ENCODE measurements at regions not wholly inside any gene's neighbourhood (a gene's known extent, or its start where the extent isn't known, plus 50 kb on each side); places are given as distances from the start of the nearest gene placed in this dataset.

- TF ChIP-seq EGR1 (IDR thresholded peaks at IDR 0.05; ENCODE audit: borderline replicate concordance in 1 of 2, low read depth in 2 of 2, low read length in 2 of 2) (no peak), CHD2 (IDR thresholded peaks at IDR 0.05; ENCODE audit: borderline replicate concordance, low read depth, low read length) (no peak)
Observed at GRCh38 chr10:10872764-10873163, 144.9 kb upstream of the CELF2 start (continued).

- in situ Hi-C loops (cut with MboI) (no loop called here), intact Hi-C loops (cut with micrococcal nuclease; ENCODE audit: unreplicated experiment) (no loop called here)
- Histone ChIP-seq H3K36me3 (ENCODE audit: control insufficient read depth in 2 of 2, insufficient read depth in 2 of 2, low read length in 1 of 2) (no peaks in the 10 kb centered on the region), H2AFZ (ENCODE audit: control insufficient read depth, low read depth, low read length) (no peak overlapping the region), H3K4me3 (no peak overlapping the region), H3K27ac (ENCODE audit: control insufficient read depth, insufficient read depth) (no peak overlapping the region), H3K79me2 (ENCODE audit: control insufficient read depth, insufficient read depth, low read length) (no peaks in the 10 kb centered on the region), H3K27me3 (replicated peaks in 1 of 2; ENCODE audit: control insufficient read depth in 2 of 2, insufficient read depth in 2 of 2, low read length in 1 of 2) (peaks cover 0 to 4% of the 10 kb centered on the region in 2 experiments; a peak in 1 of 4 replicates), H3K4me1 (ENCODE audit: control insufficient read depth, insufficient read depth, low read length) (0 out of 2 replicates have a peak, but pooled peaks cover 4% of the 10 kb centered on the region), H3K4me2 (ENCODE audit: control insufficient read depth, insufficient read depth) (no peak overlapping the region), H4K20me1 (ENCODE audit: control insufficient read depth, insufficient read depth) (no peaks in the 10 kb centered on the region), H3K9me3 (replicated peaks; ENCODE audit: control insufficient read depth, insufficient read depth, low read length) (no peaks in the 10 kb centered on the region; the same call in 2 of the 3 replicates), H3K9ac (ENCODE audit: control insufficient read depth, insufficient read depth, low read length) (no peak overlapping the region)
- WGBS (ENCODE audit: insufficient coverage, insufficient replicate concordance, low lambda C conversion rate, missing lambda C conversion rate) = 23% methylated on average over 4 of the region's 4 CpGs
- ChIA-PET CTCF (no interaction called here), POLR2A (no interaction called here), SMC1A (ENCODE audit: uncharacterized antibody, unreplicated experiment) (interaction anchor here (0.6 kb wide), 1 partner anchor 84 kb away, joined by 4 read pairs; no protein-coding TSS in a partner anchor), RAD21 (ENCODE audit: unreplicated experiment) (no interaction called here)
- ATAC-seq = no peak
- no peak for DNase-seq (ENCODE audit: low read depth, low spot score)
- FAIRE-seq = no peak
- no TSS peak for BruUV-seq (replicated peaks)
- TF ChIP-seq IRF5 (IDR thresholded peaks at IDR 0.05; ENCODE audit: borderline replicate concordance) (no peak), POLR2AphosphoS2 (IDR thresholded peaks at IDR 0.05; ENCODE audit: low read depth, low read length) (no peak), LARP7 (IDR thresholded peaks at IDR 0.05) (no peak), KAT2A (conservative IDR thresholded peaks at IDR 0.05; ENCODE audit: control insufficient read depth, low read depth, low read length) (no peak), RUNX3 (IDR thresholded peaks at IDR 0.05; ENCODE audit: low read length) (no peak), PAX5 (IDR thresholded peaks at IDR 0.05; ENCODE audit: borderline replicate concordance, low read depth, low read length) (no peak), KDM1A (IDR thresholded peaks at IDR 0.05; ENCODE audit: borderline replicate concordance) (no peak), SRF (IDR thresholded peaks at IDR 0.05; ENCODE audit: low read depth in 2 of 2, low read length in 2 of 2) (no peak), CHD1 (IDR thresholded peaks at IDR 0.05; ENCODE audit: low read depth, low read length) (no peak), NR2C1 (IDR thresholded peaks at IDR 0.05) (no peak), STAT3 (IDR thresholded peaks at IDR 0.05; ENCODE audit: low read depth, low read length) (no peak), EZH2 (IDR thresholded peaks at IDR 0.05; ENCODE audit: borderline replicate concordance, control insufficient read depth, low read depth, low read length) (no peak)
Observed at GRCh38 chr10:10873289-10873688, 144.4 kb upstream of the CELF2 start.
